Pulmonary artery endothelial cell (primary cell): ENCODE measurements at regions not wholly inside any gene's neighbourhood (a gene's known extent, or its start where the extent isn't known, plus 50 kb on each side); places are given as distances from the start of the nearest gene placed in this dataset.
"Not testable (repeated sequence)": the region's sequence is repeated elsewhere in the genome, so short reads cannot be mapped to it uniquely, and the experiment has no call there.

Source experiments
- DNase-seq: peaks from one replicate; pipeline ENCODE4 v3.0.0-alpha.2; 2011; ENCODE audit warnings: low read depth, low spot score

- no peak for DNase-seq
These were observed 104.2 kb upstream of the RAI14 start for GRCh38 chr5:34551911-34552433.

GRCh38 chr5:34552686-34553085 is 103.4 kb upstream of the RAI14 start:
- no peak for DNase-seq

- DNase-seq = no peak
These were observed 102.5 kb upstream of the RAI14 start for GRCh38 chr5:34553581-34553980.

GRCh38 chr5:34554641-34555040 is 101.5 kb upstream of the RAI14 start:
- no peak for DNase-seq

- no peak for DNase-seq
These were observed 100.2 kb upstream of the RAI14 start for GRCh38 chr5:34555699-34556508.

- DNase-seq = no peak
These were observed 99.7 kb upstream of the RAI14 start for GRCh38 chr5:34556509-34556782.

- DNase-seq = not testable (repeated sequence)
These were observed 94.5 kb upstream of the RAI14 start for GRCh38 chr5:34561581-34561980.

- DNase-seq = no peak
These were observed 93.3 kb upstream of the RAI14 start for GRCh38 chr5:34562791-34563190.

GRCh38 chr5:34563269-34563668 is 92.9 kb upstream of the RAI14 start:
- no peak for DNase-seq

GRCh38 chr5:34563931-34564709 is 92.0 kb upstream of the RAI14 start:
- no peak for DNase-seq

- no peak for DNase-seq
These were observed 91.4 kb upstream of the RAI14 start for GRCh38 chr5:34564710-34565235.

GRCh38 chr5:34570143-34570542 is 86.0 kb upstream of the RAI14 start:
- no peak for DNase-seq

GRCh38 chr5:34570721-34571676 is 85.1 kb upstream of the RAI14 start:
- no peak for DNase-seq

GRCh38 chr5:34571677-34572041 is 84.5 kb upstream of the RAI14 start:
- DNase-seq = no peak

GRCh38 chr5:34574936-34575467 is 81.1 kb upstream of the RAI14 start:
- DNase-seq = no peak

GRCh38 chr5:34576891-34577666 is 79.0 kb upstream of the RAI14 start:
- no peak for DNase-seq

- no peak for DNase-seq
These were observed 77.2 kb upstream of the RAI14 start for GRCh38 chr5:34578962-34579361.

GRCh38 chr5:34580983-34581382 is 75.1 kb upstream of the RAI14 start:
- DNase-seq = no peak

- no peak for DNase-seq
These were observed 73.8 kb upstream of the RAI14 start for GRCh38 chr5:34582371-34582770.

GRCh38 chr5:34583167-34583566 is 73.0 kb upstream of the RAI14 start:
- peak; percentile 69 for DNase-seq
